ENCODE measurements at regions not wholly inside any gene's neighbourhood (a gene's known extent, or its start where the extent isn't known, plus 50 kb on each side); places are given as distances from the start of the nearest gene placed in this dataset.

DNA sequence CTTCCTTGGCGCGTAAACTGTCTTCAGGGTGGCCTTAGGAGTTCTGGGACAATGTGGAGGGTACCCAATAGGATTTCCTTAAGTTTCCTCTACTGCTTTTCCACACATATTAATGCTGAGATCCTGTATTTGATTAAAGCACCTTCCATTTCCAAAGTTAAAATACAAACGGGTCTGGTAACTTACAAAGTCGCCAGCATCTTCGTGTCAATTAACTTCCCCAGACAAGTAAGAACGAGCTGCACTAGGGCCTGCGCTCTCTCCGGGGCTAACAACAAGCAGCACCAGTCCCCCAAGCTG, 130.9 kb downstream of the NDUFA12 start:
- no peak for TF ChIP-seq EZH2phosphoT487 (IDR thresholded peaks at IDR 0.05; ENCODE audit: low read length)
- TF ChIP-seq, protein P1, sequence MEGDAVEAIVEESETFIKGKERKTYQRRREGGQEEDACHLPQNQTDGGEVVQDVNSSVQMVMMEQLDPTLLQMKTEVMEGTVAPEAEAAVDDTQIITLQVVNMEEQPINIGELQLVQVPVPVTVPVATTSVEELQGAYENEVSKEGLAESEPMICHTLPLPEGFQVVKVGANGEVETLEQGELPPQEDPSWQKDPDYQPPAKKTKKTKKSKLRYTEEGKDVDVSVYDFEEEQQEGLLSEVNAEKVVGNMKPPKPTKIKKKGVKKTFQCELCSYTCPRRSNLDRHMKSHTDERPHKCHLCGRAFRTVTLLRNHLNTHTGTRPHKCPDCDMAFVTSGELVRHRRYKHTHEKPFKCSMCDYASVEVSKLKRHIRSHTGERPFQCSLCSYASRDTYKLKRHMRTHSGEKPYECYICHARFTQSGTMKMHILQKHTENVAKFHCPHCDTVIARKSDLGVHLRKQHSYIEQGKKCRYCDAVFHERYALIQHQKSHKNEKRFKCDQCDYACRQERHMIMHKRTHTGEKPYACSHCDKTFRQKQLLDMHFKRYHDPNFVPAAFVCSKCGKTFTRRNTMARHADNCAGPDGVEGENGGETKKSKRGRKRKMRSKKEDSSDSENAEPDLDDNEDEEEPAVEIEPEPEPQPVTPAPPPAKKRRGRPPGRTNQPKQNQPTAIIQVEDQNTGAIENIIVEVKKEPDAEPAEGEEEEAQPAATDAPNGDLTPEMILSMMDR (IDR thresholded peaks at IDR 0.05; ENCODE audit: low read length) = no peak
